Neural cell (in vitro differentiated cells): ENCODE measurements at regions not wholly inside any gene's neighbourhood (a gene's known extent, or its start where the extent isn't known, plus 50 kb on each side); places are given as distances from the start of the nearest gene placed in this dataset.

Source experiments
- H2AFZ ChIP-seq: fragments of 200-600, 300-800 bp; sonication (generic), shearing (Covaris generic); 2 replicates; pipeline ENCODE4 v1.6.0; 2014; ENCODE audit warnings: low read depth, mild to moderate bottlenecking, antibody characterized with exemption, low read length, moderate library complexity
- H3F3A ChIP-seq: fragments of 200-600 bp; shearing (Covaris generic); 2 replicates; pipeline ENCODE4 v1.6.1; 2016; ENCODE audit warnings: mild to moderate bottlenecking, moderate library complexity, mixed read lengths, antibody characterized with exemption, low read length; ENCODE audit not compliant: insufficient read depth, poor library complexity, severe bottlenecking
- H3K27ac ChIP-seq: fragments of 200-600, 300-800 bp; sonication (generic), shearing (Covaris generic); 2 replicates; pipeline ENCODE4 v1.5.1; 2014; ENCODE audit warnings: mild to moderate bottlenecking, low read length, moderate library complexity
- H3K27me3 ChIP-seq: fragments of 300-800, 200-600 bp; sonication (generic), shearing (Covaris generic); 2 replicates; pipeline ENCODE4 v1.6.0; 2014; ENCODE audit warnings: mild to moderate bottlenecking, low read depth, low read length, moderate library complexity; ENCODE audit not compliant: insufficient read depth
- H3K36me3 ChIP-seq: fragments of 300-800, 200-600 bp; sonication (generic), shearing (Covaris generic); 2 replicates; pipeline ENCODE4 v1.5.1; 2014; ENCODE audit warnings: mild to moderate bottlenecking, antibody characterized with exemption, low read length, moderate library complexity; ENCODE audit not compliant: insufficient read depth
- H3K4me2 ChIP-seq: fragments of 300-800, 200-600 bp; sonication (generic), shearing (Covaris generic); 2 replicates; pipeline ENCODE4 v1.6.0; 2014; ENCODE audit warnings: mild to moderate bottlenecking, low read length
- H3K4me3 ChIP-seq: fragments of 300-800, 200-600 bp; sonication (generic), shearing (Covaris generic); 2 replicates; pipeline ENCODE4 v1.5.1; 2014; ENCODE audit warnings: mild to moderate bottlenecking, low read length, moderate library complexity
- H3K79me2 ChIP-seq: fragments of 200-600 bp; shearing (Covaris generic); replicated peaks from 2 replicates; pipeline ENCODE4 v1.6.0; 2014; ENCODE audit warnings: mild to moderate bottlenecking, low read length, moderate library complexity; ENCODE audit not compliant: insufficient read depth
- H3K9ac ChIP-seq: fragments of 300-800, 200-600 bp; sonication (generic), shearing (Covaris generic); 2 replicates; pipeline ENCODE4 v1.6.1; 2016; ENCODE audit warnings: mild to moderate bottlenecking, low read length, mixed read lengths
- H3K9me2 ChIP-seq: fragments of 200-600 bp; shearing (Covaris generic); 2 replicates; pipeline ENCODE4 v1.6.1; 2016; ENCODE audit warnings: mild to moderate bottlenecking, low read length, mixed read lengths; ENCODE audit not compliant: insufficient read depth
- H3K9me3 ChIP-seq: fragments of 200-600, 300-800 bp; sonication (generic), shearing (Covaris generic); 2 replicates; pipeline ENCODE4 v1.6.1; 2016; ENCODE audit warnings: mild to moderate bottlenecking, mixed run types, low read length, moderate library complexity, mixed read lengths
- H4K20me1 ChIP-seq: fragments of 200-600 bp; shearing (Covaris generic); 2 replicates; pipeline ENCODE4 v1.6.1; 2016; ENCODE audit warnings: mild to moderate bottlenecking, mixed run types; ENCODE audit not compliant: insufficient read depth
- EP300 ChIP-seq: fragments of 450-650 bp; conservative IDR thresholded peaks from 2 replicates; pipeline ENCODE4 v1.6.1; 2014; ENCODE audit warnings: antibody characterized with exemption, mild to moderate bottlenecking, moderate library complexity; ENCODE audit not compliant: poor library complexity, severe bottlenecking
- EZH2 ChIP-seq: fragments of 200-600, 300-800 bp; shearing (Covaris generic), sonication (generic); IDR thresholded peaks from 2 replicates; pipeline ENCODE4 v1.6.1; 2014; ENCODE audit warnings: antibody characterized with exemption, low read length, borderline replicate concordance, mild to moderate bottlenecking; ENCODE audit not compliant: insufficient read depth, poor library complexity, severe bottlenecking
- MXI1 ChIP-seq: fragments of 450-650 bp; conservative IDR thresholded peaks from 2 replicates; pipeline ENCODE4 v1.6.1; 2014; ENCODE audit warnings: antibody characterized with exemption, mild to moderate bottlenecking; ENCODE audit not compliant: poor library complexity, severe bottlenecking
- POLR2AphosphoS5 ChIP-seq: IDR thresholded peaks from 2 replicates; pipeline ENCODE4 v1.6.1; 2012
- RAD21 ChIP-seq: fragments of 450-650 bp; conservative IDR thresholded peaks from 2 replicates; pipeline ENCODE4 v1.6.1; 2014; ENCODE audit warnings: antibody characterized with exemption, mild to moderate bottlenecking, moderate library complexity
- SMC3 ChIP-seq: fragments of 450-650 bp; conservative IDR thresholded peaks from 2 replicates; pipeline ENCODE4 v1.6.1; 2014; ENCODE audit warnings: antibody characterized with exemption, mild to moderate bottlenecking, moderate library complexity; ENCODE audit not compliant: poor library complexity
- TAF1 ChIP-seq: IDR thresholded peaks from 2 replicates; pipeline ENCODE4 v1.6.1; 2012; ENCODE audit warnings: low read depth
- TF ChIP-seq, protein P1 (sequence below): IDR thresholded peaks from 2 replicates; pipeline ENCODE4 v1.6.1; 2012; ENCODE audit warnings: borderline replicate concordance
- TF ChIP-seq, protein P2 (sequence below): fragments of 450-650 bp; IDR thresholded peaks from 2 replicates; pipeline ENCODE4 v1.5.1; 2014; ENCODE audit warnings: antibody characterized with exemption, mild to moderate bottlenecking, moderate library complexity; ENCODE audit not compliant: poor library complexity, severe bottlenecking

DNA sequence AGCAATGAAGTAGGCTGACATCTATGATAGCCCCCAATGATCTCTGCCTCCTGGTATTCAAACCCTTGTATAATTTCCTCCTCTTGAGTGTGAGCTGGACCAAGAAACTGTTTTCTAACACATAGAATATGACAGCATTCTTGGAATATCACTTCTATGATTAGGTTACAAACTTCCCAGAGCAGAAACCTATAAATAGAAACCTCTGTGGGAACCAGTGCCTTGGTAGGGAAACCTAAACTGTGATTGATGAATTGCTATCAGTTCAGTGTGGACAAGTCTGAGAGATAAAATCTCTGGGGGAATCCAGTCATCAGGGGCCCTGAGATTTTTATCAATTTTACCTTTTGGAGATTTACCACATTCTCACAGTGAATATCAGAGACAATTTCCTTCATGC lies 756.5 kb upstream of the AGA start:
- Histone ChIP-seq H3K27ac (no peak overlapping the region), H3K36me3 (no peaks in the 10 kb centered on the region), H3K9me2 (no peaks in the 10 kb centered on the region), H3K4me3 (no peak overlapping the region), H3F3A (no peaks in the 10 kb centered on the region), H3K4me2 (no peak overlapping the region), H3K79me2 (no peaks in the 10 kb centered on the region), H3K27me3 (no peaks in the 10 kb centered on the region), H3K9me3 (no peaks in the 10 kb centered on the region), H4K20me1 (no peaks in the 10 kb centered on the region), H2AFZ (no peak overlapping the region), H3K9ac (no peak overlapping the region)
- TF ChIP-seq, protein P1, sequence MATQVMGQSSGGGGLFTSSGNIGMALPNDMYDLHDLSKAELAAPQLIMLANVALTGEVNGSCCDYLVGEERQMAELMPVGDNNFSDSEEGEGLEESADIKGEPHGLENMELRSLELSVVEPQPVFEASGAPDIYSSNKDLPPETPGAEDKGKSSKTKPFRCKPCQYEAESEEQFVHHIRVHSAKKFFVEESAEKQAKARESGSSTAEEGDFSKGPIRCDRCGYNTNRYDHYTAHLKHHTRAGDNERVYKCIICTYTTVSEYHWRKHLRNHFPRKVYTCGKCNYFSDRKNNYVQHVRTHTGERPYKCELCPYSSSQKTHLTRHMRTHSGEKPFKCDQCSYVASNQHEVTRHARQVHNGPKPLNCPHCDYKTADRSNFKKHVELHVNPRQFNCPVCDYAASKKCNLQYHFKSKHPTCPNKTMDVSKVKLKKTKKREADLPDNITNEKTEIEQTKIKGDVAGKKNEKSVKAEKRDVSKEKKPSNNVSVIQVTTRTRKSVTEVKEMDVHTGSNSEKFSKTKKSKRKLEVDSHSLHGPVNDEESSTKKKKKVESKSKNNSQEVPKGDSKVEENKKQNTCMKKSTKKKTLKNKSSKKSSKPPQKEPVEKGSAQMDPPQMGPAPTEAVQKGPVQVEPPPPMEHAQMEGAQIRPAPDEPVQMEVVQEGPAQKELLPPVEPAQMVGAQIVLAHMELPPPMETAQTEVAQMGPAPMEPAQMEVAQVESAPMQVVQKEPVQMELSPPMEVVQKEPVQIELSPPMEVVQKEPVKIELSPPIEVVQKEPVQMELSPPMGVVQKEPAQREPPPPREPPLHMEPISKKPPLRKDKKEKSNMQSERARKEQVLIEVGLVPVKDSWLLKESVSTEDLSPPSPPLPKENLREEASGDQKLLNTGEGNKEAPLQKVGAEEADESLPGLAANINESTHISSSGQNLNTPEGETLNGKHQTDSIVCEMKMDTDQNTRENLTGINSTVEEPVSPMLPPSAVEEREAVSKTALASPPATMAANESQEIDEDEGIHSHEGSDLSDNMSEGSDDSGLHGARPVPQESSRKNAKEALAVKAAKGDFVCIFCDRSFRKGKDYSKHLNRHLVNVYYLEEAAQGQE = no peak
- TF ChIP-seq SMC3 (no peak), EP300 (no peak), MXI1 (no peak), POLR2AphosphoS5 (no peak), TAF1 (no peak), EZH2 (no peak), RAD21 (no peak)
- TF ChIP-seq, protein P2, sequence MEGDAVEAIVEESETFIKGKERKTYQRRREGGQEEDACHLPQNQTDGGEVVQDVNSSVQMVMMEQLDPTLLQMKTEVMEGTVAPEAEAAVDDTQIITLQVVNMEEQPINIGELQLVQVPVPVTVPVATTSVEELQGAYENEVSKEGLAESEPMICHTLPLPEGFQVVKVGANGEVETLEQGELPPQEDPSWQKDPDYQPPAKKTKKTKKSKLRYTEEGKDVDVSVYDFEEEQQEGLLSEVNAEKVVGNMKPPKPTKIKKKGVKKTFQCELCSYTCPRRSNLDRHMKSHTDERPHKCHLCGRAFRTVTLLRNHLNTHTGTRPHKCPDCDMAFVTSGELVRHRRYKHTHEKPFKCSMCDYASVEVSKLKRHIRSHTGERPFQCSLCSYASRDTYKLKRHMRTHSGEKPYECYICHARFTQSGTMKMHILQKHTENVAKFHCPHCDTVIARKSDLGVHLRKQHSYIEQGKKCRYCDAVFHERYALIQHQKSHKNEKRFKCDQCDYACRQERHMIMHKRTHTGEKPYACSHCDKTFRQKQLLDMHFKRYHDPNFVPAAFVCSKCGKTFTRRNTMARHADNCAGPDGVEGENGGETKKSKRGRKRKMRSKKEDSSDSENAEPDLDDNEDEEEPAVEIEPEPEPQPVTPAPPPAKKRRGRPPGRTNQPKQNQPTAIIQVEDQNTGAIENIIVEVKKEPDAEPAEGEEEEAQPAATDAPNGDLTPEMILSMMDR = no peak

DNA sequence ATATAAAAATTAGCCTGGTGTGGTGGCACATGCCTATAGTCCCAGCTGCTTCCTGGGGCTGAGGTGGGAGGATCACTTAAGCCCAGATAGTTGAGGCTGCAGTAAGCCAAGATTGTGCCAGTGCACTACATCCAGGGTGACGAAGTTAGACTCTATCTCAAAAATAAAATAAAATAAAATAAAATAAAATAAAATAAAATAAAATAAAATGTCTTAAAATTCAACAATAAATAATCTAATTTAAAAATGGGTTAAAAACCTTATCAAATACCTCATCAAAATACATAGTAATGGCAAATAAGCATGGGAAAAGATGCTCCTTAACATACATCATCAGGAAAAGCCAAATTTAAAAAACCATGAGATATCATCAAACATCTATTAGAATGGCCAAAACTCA lies 760.2 kb upstream of the AGA start:
- TF ChIP-seq POLR2AphosphoS5 (no peak), SMC3 (no peak), EP300 (no peak), RAD21 (no peak), TAF1 (no peak), EZH2 (no peak), MXI1 (no peak)
- TF ChIP-seq, protein P1 = no peak
- TF ChIP-seq, protein P2 = no peak
- no peak overlapping the region for H3K4me2 ChIP-seq

More for the DNA sequence above, 760.2 kb upstream of the AGA start:
- Histone ChIP-seq H3K27me3 (no peaks in the 10 kb centered on the region), H3K9me3 (no peaks in the 10 kb centered on the region), H3K9ac (no peak overlapping the region), H3K27ac (no peak overlapping the region), H3K9me2 (no peaks in the 10 kb centered on the region), H4K20me1 (no peaks in the 10 kb centered on the region), H3K36me3 (no peaks in the 10 kb centered on the region), H3K4me3 (no peak overlapping the region), H2AFZ (no peak overlapping the region), H3K79me2 (no peaks in the 10 kb centered on the region), H3F3A (no peaks in the 10 kb centered on the region)
